ENCODE measurements at regions not wholly inside any gene's neighbourhood (a gene's known extent, or its start where the extent isn't known, plus 50 kb on each side); places are given as distances from the start of the nearest gene placed in this dataset.

DNA sequence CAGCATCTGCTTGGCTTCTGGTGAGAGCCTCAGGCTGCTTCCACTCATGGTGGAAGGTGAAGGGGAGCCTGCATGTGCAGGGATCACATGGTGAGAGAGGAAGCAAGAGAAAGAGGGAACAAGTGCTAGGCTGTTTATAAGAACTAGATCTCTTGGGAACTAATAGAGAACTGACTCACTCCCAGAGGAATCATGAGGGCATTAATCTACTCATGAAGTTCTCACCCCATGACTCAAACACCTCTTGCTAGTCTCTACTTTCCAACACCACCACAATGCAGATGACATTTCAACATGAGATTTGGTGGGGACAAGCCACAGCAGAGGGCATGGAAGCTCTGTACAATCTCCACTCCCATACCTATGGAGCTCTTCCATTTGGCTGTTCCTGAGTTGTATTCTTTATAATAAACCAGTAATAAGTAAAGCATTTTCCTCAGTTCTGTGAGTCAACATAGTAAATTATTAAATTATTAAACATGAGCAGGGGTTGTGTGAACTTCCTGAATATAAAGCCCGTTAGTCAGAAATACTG is 524.1 kb upstream of the NRSN1 start:
- no peak overlapping the region for H3K4me2 ChIP-seq (ENCODE audit: low read depth, low read length, poor library complexity, severe bottlenecking)
- H3K9me2 ChIP-seq (replicated peaks; ENCODE audit: low read depth, low read length): no peaks in the 10 kb centered on the region
- H3K27me3 ChIP-seq (ENCODE audit: insufficient read depth, low read length, poor library complexity, severe bottlenecking): no peaks in the 10 kb centered on the region
- H3K4me3 ChIP-seq (ENCODE audit: low read length, poor library complexity, severe bottlenecking): no peak overlapping the region
- no peaks in the 10 kb centered on the region for H3F3A ChIP-seq (ENCODE audit: low read depth)
- H3K36me3 ChIP-seq (ENCODE audit: insufficient read depth, low read length): no peaks in the 10 kb centered on the region
- no peaks in the 10 kb centered on the region for H4K20me1 ChIP-seq (ENCODE audit: insufficient read depth, low read length, poor library complexity, severe bottlenecking)
- no peak overlapping the region for H3K9ac ChIP-seq (ENCODE audit: low read depth, low read length, poor library complexity, severe bottlenecking)
- no peaks in the 10 kb centered on the region for H3K4me1 ChIP-seq (ENCODE audit: insufficient read depth, low read length, poor library complexity, severe bottlenecking)
- H2AFZ ChIP-seq (ENCODE audit: low read length): no peak overlapping the region
- TF ChIP-seq EZH2phosphoT487 (IDR thresholded peaks at IDR 0.05; ENCODE audit: borderline replicate concordance): no peak
- TF ChIP-seq CTCF (conservative IDR thresholded peaks at IDR 0.05; ENCODE audit: low read length): no peak
- H3K79me2 ChIP-seq (ENCODE audit: insufficient read depth, low read length): no peaks in the 10 kb centered on the region
- H3K9me3 ChIP-seq (ENCODE audit: insufficient read depth, low read depth, low read length): peaks cover 4% of the 10 kb centered on the region; the same call in 1 of the 2 replicates

DNA sequence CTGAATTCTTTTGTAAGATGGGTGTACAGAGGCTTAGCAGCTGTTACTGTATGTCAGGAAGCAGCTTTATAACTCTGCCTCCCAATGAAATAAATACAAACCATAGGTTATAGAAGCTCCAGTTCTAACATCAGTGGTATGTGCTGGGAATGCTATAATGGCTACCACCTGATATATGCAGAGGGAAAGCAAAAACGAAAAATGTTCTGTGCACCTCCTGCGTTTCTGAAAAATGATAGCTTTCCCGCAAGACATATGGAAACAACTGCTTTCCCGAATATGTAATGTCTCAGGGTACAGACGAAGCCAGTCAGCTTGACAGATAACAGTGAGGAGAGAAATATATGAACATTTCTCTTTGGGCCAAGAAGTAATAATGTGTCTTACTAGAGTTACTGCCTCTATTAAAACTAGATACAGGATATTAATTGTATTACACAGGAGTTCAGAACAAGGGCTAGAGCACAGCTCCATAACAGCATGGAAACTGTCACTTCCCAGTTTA is 517.0 kb upstream of the NRSN1 start:
- Histone ChIP-seq H3K9me3 (ENCODE audit: insufficient read depth, low read depth, low read length) (no peaks in the 10 kb centered on the region), H3F3A (ENCODE audit: low read depth) (no peaks in the 10 kb centered on the region), H3K27me3 (ENCODE audit: insufficient read depth, low read length, poor library complexity, severe bottlenecking) (no peaks in the 10 kb centered on the region), H3K9me2 (replicated peaks; ENCODE audit: low read depth, low read length) (no peaks in the 10 kb centered on the region), H3K79me2 (ENCODE audit: insufficient read depth, low read length) (no peaks in the 10 kb centered on the region), H3K9ac (ENCODE audit: low read depth, low read length, poor library complexity, severe bottlenecking) (no peak overlapping the region), H3K4me1 (ENCODE audit: insufficient read depth, low read length, poor library complexity, severe bottlenecking) (no peaks in the 10 kb centered on the region), H3K4me3 (ENCODE audit: low read length, poor library complexity, severe bottlenecking) (no peak overlapping the region), H2AFZ (ENCODE audit: low read length) (no peak overlapping the region), H3K36me3 (ENCODE audit: insufficient read depth, low read length) (no peaks in the 10 kb centered on the region), H3K4me2 (ENCODE audit: low read depth, low read length, poor library complexity, severe bottlenecking) (no peak overlapping the region), H4K20me1 (ENCODE audit: insufficient read depth, low read length, poor library complexity, severe bottlenecking) (no peaks in the 10 kb centered on the region)
- TF ChIP-seq CTCF (conservative IDR thresholded peaks at IDR 0.05; ENCODE audit: low read length) (no peak), EZH2phosphoT487 (IDR thresholded peaks at IDR 0.05; ENCODE audit: borderline replicate concordance) (no peak)

- Histone ChIP-seq H4K20me1 (ENCODE audit: insufficient read depth, low read length, poor library complexity, severe bottlenecking) (no peaks in the 10 kb centered on the region), H3K9me2 (replicated peaks; ENCODE audit: low read depth, low read length) (no peaks in the 10 kb centered on the region), H3K9ac (ENCODE audit: low read depth, low read length, poor library complexity, severe bottlenecking) (no peak overlapping the region), H3K79me2 (ENCODE audit: insufficient read depth, low read length) (no peaks in the 10 kb centered on the region), H3F3A (ENCODE audit: low read depth) (no peaks in the 10 kb centered on the region), H3K9me3 (ENCODE audit: insufficient read depth, low read depth, low read length) (no peaks in the 10 kb centered on the region), H3K27me3 (ENCODE audit: insufficient read depth, low read length, poor library complexity, severe bottlenecking) (no peaks in the 10 kb centered on the region), H2AFZ (ENCODE audit: low read length) (no peak overlapping the region), H3K4me2 (ENCODE audit: low read depth, low read length, poor library complexity, severe bottlenecking) (no peak overlapping the region), H3K36me3 (ENCODE audit: insufficient read depth, low read length) (no peaks in the 10 kb centered on the region), H3K4me1 (ENCODE audit: insufficient read depth, low read length, poor library complexity, severe bottlenecking) (no peaks in the 10 kb centered on the region), H3K4me3 (ENCODE audit: low read length, poor library complexity, severe bottlenecking) (no peak overlapping the region)
- TF ChIP-seq CTCF (conservative IDR thresholded peaks at IDR 0.05; ENCODE audit: low read length) (no peak), EZH2phosphoT487 (IDR thresholded peaks at IDR 0.05; ENCODE audit: borderline replicate concordance) (no peak)
Measured at GRCh38 chr6:23611776-23612381, 514.1 kb upstream of the NRSN1 start.

Measured in Loucy (cell line).